RWPE1 (cell line): ENCODE measurements at regions not wholly inside any gene's neighbourhood (a gene's known extent, or its start where the extent isn't known, plus 50 kb on each side); places are given as distances from the start of the nearest gene placed in this dataset.

ENCODE experiments used
- CTCF ChIA-PET: fragments of 350-600 bp; sonication (Branson Sonifier 250); formaldehyde crosslinking; extraction: SDS; loops from one replicate; lab custom pipeline; 2021; lab: Yijun Ruan, JAX
- POLR2A ChIA-PET: fragments of 400-600 bp; formaldehyde crosslinking; extraction: SDS; loops from one replicate; lab custom pipeline; 2020; ENCODE audit warnings: antibody characterized with exemption; ENCODE audit not compliant: low non-redundant PET; lab: Yijun Ruan, JAX
- DNase-seq: peaks from one replicate; pipeline ENCODE4 v3.0.0; 2012; ENCODE audit warnings: low spot score
- H3K27ac ChIP-seq: fragments of 450-650 bp; 2 replicates; pipeline ENCODE4 v1.5.1; 2017
- TF ChIP-seq, protein P1 (sequence below): fragments of 450-650 bp; conservative IDR thresholded peaks from 2 replicates; pipeline ENCODE4 v1.5.1; 2017; ENCODE audit warnings: low read depth, mild to moderate bottlenecking

DNA sequence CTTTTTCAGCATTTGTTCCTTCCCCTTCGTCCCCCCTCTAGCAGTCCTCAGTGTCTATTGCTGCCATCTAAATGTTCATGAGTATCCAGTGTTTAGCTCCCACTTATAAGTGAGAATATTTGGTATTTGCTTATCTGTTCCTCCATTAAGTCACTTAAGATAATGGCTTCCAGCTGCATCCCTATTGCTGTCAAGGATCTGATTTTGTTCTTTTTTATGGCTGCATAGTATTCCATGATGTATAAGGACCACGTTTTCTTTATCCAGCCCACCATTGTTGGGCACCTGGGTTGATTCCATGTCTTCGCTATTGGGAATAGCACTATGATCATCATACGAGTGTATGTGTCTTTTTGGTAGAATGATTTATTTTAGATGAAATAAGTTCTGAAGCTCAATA is 166.9 kb upstream of the NCK2 start:
- no peak for DNase-seq
- POLR2A ChIA-PET: no interaction called here
- CTCF ChIA-PET: interaction anchor here (0.6 kb wide), 2 partner anchors 166 to 196 kb away, joined by 3 to 4 read pairs; no protein-coding TSS in a partner anchor
- H3K27ac ChIP-seq: no peak overlapping the region
- TF ChIP-seq, protein P1, sequence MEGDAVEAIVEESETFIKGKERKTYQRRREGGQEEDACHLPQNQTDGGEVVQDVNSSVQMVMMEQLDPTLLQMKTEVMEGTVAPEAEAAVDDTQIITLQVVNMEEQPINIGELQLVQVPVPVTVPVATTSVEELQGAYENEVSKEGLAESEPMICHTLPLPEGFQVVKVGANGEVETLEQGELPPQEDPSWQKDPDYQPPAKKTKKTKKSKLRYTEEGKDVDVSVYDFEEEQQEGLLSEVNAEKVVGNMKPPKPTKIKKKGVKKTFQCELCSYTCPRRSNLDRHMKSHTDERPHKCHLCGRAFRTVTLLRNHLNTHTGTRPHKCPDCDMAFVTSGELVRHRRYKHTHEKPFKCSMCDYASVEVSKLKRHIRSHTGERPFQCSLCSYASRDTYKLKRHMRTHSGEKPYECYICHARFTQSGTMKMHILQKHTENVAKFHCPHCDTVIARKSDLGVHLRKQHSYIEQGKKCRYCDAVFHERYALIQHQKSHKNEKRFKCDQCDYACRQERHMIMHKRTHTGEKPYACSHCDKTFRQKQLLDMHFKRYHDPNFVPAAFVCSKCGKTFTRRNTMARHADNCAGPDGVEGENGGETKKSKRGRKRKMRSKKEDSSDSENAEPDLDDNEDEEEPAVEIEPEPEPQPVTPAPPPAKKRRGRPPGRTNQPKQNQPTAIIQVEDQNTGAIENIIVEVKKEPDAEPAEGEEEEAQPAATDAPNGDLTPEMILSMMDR: no peak

DNA sequence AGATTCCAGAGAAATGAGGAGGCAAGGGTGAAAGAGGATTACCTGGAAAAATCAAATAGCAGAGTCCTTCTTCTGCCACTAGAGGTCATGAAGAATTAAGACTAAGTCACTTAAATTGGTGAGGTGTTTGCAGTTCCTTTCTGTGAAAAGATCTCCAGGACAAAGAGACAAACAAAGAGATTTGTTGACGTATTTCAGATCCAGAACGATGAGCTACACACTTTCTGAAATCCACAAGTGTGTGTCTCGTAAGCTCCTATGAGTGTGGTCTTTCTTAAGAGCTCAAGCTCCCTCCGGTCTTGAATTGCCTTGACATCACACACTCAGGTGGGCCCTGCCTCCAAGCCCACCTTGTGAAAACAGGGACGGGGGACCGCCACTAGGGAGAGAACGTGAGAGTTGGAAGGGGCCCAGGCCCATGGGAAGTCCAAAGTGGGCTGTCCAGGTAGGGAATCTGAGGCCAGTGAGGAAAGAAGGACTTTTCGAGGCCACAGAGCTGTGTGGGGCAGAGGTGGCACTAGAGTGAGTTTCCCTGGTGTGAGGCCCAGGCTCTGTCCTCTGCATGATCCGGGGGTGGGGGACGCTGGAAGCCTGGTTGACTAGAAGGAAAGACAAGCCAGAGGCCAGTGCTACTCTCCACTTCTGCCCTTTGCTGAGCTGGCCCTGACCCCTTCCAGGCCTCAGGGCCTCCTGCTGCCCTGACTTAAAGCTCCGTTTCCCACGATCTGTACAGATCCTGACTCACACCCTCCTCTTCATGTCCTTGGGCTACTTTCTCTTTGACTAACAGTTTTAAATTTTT is 168.1 kb upstream of the NCK2 start:
- CTCF ChIA-PET: interaction anchor here (0.6 to 1.0 kb wide), 4 partner anchors 19 to 952 kb away, joined by 3 to 5 read pairs (median 4); no protein-coding TSS in a partner anchor
- peak; percentile 69 for DNase-seq
- H3K27ac ChIP-seq: peak overlapping the region; percentile 41
- TF ChIP-seq, protein P1: peak; percentile 67
- POLR2A ChIA-PET: no interaction called here

DNA sequence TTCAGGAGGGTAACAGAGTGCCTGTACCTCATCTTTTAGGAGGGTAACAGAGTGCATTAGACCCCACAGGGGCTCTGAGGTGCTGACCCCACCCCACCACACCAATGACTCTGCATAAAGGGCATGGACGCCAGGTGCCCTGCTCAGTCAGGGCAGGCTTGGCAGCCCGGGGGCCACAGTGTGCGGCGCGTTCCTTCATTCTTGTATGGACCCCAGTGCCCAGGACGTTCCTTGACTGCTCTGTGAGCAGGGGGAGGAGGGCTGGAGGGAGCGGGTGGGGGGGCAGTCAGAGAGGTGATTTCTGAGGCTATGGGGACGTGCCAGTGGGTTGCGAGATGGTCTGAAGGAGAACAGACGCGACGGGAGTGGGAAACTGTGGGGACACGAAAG is 168.7 kb upstream of the NCK2 start:
- no peak overlapping the region for H3K27ac ChIP-seq
- TF ChIP-seq, protein P1: no peak
- DNase-seq: no peak
- CTCF ChIA-PET: no interaction called here
- POLR2A ChIA-PET: interaction anchor here (0.8 kb wide), 1 partner anchor 170 kb away, joined by 3 read pairs; no protein-coding TSS in a partner anchor

DNA sequence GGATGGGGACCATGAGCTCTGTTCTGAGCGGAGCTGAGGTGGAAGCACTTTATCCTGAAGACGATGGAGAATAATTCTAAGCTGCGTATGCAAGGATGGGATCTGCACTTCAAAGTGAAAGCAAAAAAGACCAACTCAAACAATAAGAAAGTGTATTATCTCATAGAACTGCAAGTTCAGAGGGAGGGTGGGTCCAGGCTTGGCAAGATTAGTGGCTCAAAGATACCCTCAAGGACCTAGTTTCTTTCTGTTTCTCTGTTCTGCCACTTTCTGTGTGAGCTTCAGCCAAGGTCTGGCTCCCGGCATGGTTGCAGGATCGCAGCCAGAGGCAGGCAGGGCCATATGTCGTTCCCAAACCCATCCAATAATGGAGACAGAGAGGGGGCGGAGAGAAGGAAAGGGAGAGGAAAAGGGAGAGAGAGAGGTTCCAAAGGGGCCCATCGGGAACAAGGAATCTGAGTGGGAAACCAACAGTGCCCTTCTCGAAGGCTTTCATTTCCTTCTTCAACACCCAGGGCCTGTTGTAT is 169.2 kb upstream of the NCK2 start:
- TF ChIP-seq, protein P1: no peak
- ChIA-PET CTCF (interaction anchor here (0.5 kb wide), 1 partner anchor 76 kb away, joined by 3 read pairs; no protein-coding TSS in a partner anchor), POLR2A (interaction anchor here (0.8 kb wide), 1 partner anchor 171 kb away, joined by 3 read pairs; no protein-coding TSS in a partner anchor)
- no peak overlapping the region for H3K27ac ChIP-seq
- DNase-seq: no peak

DNA sequence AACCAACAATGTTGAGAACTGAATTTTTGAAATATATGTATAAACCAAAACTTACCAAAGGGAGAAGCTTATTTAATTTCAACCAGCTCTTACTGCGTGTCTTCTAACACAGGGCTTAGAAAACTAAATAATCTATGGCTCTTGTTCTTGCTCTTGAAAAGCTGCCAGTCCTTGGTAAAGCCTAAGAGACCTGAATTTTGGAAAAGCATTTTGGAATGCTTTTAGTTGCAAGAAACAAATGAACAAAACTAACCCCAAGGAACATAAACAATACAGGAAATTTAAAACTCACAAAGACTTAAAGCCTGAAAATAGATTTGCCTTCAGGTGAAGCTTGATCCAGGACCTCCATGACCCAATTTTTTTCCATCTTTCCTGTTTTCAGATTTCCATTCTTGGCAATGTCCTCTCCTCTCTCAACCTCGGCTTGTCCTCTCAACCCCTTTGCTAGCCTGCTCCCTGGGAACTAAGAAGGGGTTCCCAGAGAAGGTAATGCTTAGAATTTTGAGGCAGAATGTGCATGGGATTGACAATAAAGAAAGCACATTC is 169.8 kb upstream of the NCK2 start:
- CTCF ChIA-PET: interaction anchor here (0.5 kb wide), 1 partner anchor 77 kb away, joined by 3 read pairs; no protein-coding TSS in a partner anchor
- POLR2A ChIA-PET: interaction anchor here (0.8 kb wide), 1 partner anchor 171 kb away, joined by 3 read pairs; no protein-coding TSS in a partner anchor
- no peak for DNase-seq
- TF ChIP-seq, protein P1: no peak
- H3K27ac ChIP-seq: no peak overlapping the region

DNA sequence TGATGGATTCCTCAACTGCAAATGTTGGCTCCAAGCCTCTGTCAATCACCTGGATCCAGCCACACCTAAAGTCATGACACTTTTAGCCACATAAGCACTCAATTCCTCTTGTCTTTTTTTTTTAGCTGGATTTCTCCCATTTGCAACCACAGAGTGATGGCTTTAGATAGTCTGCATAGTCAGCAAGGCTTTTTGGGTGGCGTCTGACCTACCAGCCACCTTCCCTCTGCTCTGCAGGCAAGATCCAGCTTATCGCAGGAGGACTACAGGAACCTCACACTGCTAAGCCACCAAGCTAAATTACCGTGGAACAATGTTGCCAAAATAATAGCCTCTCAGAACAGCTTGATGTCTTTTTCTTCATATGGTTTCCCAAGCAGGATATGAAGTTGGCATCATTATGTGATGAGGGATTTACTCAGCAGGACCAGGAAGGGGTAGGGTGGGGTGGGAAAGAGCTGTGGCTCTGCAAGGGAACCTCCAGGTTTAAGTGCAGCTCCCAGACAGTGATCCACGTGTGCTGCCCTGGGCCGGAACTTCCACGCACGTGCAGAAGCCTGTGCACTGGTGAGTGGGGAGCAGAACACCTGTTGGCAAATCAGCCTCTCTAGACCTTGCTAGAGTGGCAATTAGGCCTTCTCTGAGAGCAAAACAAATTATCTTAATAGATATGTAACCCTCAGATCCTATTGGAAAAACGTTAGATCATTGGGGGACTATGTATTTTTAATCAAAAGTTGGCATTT is 170.6 kb upstream of the NCK2 start:
- no peak for DNase-seq
- H3K27ac ChIP-seq: no peak overlapping the region
- TF ChIP-seq, protein P1: no peak
- ChIA-PET CTCF (no interaction called here), POLR2A (no interaction called here)
